Hepatocyte (in vitro differentiated cells): ENCODE measurements at regions not wholly inside any gene's neighbourhood (a gene's known extent, or its start where the extent isn't known, plus 50 kb on each side); places are given as distances from the start of the nearest gene placed in this dataset.

Source experiments
- DNase-seq: peaks from one replicate; pipeline ENCODE4 v3.0.0-alpha.2; 2016; ENCODE audit warnings: low spot score
- H2AFZ ChIP-seq: fragments of 200-600 bp; sonication (generic); 2 replicates; pipeline ENCODE4 v1.6.0; 2016; ENCODE audit warnings: antibody characterized with exemption, mild to moderate bottlenecking
- H3K27ac ChIP-seq: fragments of 200-600 bp; sonication (generic); 2 replicates; pipeline ENCODE4 v1.5.1; 2016; ENCODE audit warnings: mild to moderate bottlenecking
- H3K27me3 ChIP-seq: fragments of 200-600 bp; sonication (generic); 2 replicates; pipeline ENCODE4 v1.6.1; 2016
- H3K36me3 ChIP-seq: fragments of 200-600 bp; sonication (generic); replicated peaks from 2 replicates; pipeline ENCODE4 v1.5.1; 2016; ENCODE audit warnings: low read depth; ENCODE audit not compliant: insufficient read depth
- H3K4me1 ChIP-seq: fragments of 200-600 bp; sonication (generic); 2 replicates; pipeline ENCODE4 v1.5.1; 2016; ENCODE audit warnings: mild to moderate bottlenecking, moderate library complexity; ENCODE audit not compliant: insufficient read depth
- H3K4me2 ChIP-seq: fragments of 200-600 bp; sonication (generic); 2 replicates; pipeline ENCODE4 v1.6.0; 2016
- H3K4me3 ChIP-seq: fragments of 200-600 bp; sonication (generic); 2 replicates; pipeline ENCODE4 v1.5.1; 2016; ENCODE audit warnings: mild to moderate bottlenecking
- H3K79me2 ChIP-seq: fragments of 200-600 bp; sonication (generic); 2 replicates; pipeline ENCODE4 v1.6.0; 2017; ENCODE audit warnings: mild to moderate bottlenecking
- H3K9me2 ChIP-seq: fragments of 200-600 bp; sonication (generic); replicated peaks from 2 replicates; pipeline ENCODE4 v1.6.0; 2017; ENCODE audit warnings: mild to moderate bottlenecking; ENCODE audit not compliant: insufficient read depth
- H3K9me3 ChIP-seq: fragments of 200-600 bp; sonication (generic); 2 replicates; pipeline ENCODE4 v1.5.1; 2016; ENCODE audit warnings: low read depth, mild to moderate bottlenecking
- H4K20me1 ChIP-seq: fragments of 200-600 bp; sonication (generic); 2 replicates; pipeline ENCODE4 v1.6.0; 2016; ENCODE audit warnings: mild to moderate bottlenecking; ENCODE audit not compliant: insufficient read depth, poor library complexity, severe bottlenecking
- EZH2 ChIP-seq: fragments of 200-600 bp; sonication (generic); IDR thresholded peaks from 2 replicates; pipeline ENCODE4 v1.6.1; 2016; ENCODE audit warnings: antibody characterized with exemption, mild to moderate bottlenecking, borderline replicate concordance
- EZH2phosphoT487 ChIP-seq: fragments of 200-600 bp; sonication (generic); IDR thresholded peaks from one replicate; pipeline ENCODE4 v1.6.1; 2018; ENCODE audit warnings: antibody characterized with exemption, mild to moderate bottlenecking, low read depth, moderate library complexity; ENCODE audit not compliant: unreplicated experiment, severe bottlenecking
- WGBS: methylation state at CpG from one replicate; pipeline ENCODE4 v1.1.6; 2016; ENCODE audit warnings: low lambda C conversion rate; ENCODE audit errors: missing lambda C conversion rate; 5-methylcytosine and 5-hydroxymethylcytosine counted together
- TF ChIP-seq, protein P1 (sequence below): fragments of 200-600 bp; sonication (generic); IDR thresholded peaks from 2 replicates; pipeline ENCODE4 v1.5.1; 2016; ENCODE audit warnings: antibody characterized with exemption, mild to moderate bottlenecking; ENCODE audit not compliant: poor library complexity

DNA sequence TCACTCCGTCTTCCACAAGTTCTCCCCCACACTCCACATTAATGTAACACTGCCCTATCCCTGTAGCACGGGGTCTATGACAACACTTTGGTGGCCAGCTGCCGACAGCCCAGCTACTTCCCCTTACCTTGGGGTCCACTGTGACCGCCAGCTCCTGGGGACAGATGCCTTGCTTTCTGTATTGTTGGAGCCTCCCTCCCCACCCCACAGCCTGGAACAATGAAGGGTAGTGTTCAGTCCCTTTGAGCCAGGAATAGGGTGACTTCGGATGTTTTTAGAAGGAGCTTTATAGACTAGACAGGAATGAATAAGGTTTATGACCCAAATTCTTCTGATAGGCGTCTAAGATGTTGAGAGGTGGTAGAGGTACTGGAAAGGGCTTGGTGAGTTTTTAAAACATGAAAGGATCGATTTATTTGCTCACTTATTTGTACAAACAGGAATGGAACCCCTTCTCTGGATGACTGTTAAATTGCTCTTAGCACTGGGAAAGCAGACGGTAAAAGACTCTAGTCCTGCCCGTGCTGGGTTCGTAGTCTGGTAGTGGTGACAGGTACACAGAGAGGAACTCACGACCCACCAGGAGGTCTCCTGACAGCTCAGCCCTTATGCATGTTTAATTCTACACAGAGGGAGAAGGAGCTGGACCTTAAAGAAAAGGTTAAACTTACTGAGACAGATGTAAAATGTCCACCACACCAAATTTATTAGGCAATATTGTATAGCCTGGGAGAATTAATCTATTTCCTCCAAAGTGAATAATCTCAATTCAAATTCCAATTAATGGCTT lies 90.9 kb downstream of the MYCN start:
- no peaks in the 10 kb centered on the region for H3K36me3 ChIP-seq
- H3K9me3 ChIP-seq: no peaks in the 10 kb centered on the region
- WGBS: 63% methylated on average over 11 of the region's 11 CpGs
- no peaks in the 10 kb centered on the region for H3K79me2 ChIP-seq
- TF ChIP-seq, protein P1, sequence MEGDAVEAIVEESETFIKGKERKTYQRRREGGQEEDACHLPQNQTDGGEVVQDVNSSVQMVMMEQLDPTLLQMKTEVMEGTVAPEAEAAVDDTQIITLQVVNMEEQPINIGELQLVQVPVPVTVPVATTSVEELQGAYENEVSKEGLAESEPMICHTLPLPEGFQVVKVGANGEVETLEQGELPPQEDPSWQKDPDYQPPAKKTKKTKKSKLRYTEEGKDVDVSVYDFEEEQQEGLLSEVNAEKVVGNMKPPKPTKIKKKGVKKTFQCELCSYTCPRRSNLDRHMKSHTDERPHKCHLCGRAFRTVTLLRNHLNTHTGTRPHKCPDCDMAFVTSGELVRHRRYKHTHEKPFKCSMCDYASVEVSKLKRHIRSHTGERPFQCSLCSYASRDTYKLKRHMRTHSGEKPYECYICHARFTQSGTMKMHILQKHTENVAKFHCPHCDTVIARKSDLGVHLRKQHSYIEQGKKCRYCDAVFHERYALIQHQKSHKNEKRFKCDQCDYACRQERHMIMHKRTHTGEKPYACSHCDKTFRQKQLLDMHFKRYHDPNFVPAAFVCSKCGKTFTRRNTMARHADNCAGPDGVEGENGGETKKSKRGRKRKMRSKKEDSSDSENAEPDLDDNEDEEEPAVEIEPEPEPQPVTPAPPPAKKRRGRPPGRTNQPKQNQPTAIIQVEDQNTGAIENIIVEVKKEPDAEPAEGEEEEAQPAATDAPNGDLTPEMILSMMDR: no peak
- no peak for TF ChIP-seq EZH2
- TF ChIP-seq EZH2phosphoT487: no peak
- H3K4me3 ChIP-seq: no peak overlapping the region
- no peaks in the 10 kb centered on the region for H3K27me3 ChIP-seq
- H4K20me1 ChIP-seq: no peaks in the 10 kb centered on the region
- no peaks in the 10 kb centered on the region for H3K4me1 ChIP-seq
- no peak overlapping the region for H2AFZ ChIP-seq
- no peak overlapping the region for H3K27ac ChIP-seq
- no peak overlapping the region for H3K4me2 ChIP-seq
- DNase-seq: no peak
- H3K9me2 ChIP-seq: no peaks in the 10 kb centered on the region

DNA sequence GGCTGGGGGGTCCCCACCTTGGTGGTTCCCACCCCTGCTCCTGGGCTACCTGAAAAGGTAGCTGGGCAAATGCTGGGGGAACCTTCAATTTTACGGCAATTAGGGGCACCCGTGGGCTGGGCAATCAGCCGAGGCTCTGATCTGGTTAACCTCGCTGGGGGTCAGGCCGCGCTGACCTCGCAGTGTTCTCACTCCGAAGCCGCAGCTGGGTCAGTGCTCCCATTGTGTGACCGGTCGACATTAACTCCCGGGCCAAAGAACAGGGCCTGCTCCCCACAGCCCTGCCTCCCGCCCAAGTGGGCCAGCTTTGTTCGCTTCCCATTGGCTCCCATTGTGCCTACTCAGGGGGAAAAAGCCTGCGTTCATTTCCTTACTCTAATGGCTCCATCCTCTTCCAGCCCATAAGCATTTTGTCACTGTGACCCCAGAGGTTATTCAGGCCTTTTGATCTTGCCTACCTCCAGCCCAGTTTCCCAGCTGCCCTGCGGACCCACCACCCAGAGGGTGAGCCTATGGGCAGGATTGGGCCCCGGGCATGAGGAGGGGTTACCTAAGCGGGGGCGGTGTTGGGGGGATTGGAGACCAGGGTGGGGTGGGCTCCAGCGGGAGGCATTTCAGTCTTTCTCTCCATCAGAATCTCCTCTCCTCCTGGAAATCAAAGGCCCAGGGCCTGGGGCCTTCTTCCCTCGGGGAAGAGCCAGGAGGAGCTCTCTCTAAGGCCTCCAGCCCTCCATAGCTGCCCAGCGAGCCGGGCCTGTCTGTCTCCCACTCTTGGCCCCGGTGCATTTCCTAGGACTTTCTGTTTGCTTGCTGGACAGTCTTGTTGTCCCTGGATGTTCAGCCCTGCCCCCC lies 90.1 kb downstream of the MYCN start:
- no peak overlapping the region for H3K4me2 ChIP-seq
- TF ChIP-seq EZH2phosphoT487 (no peak), EZH2 (no peak)
- TF ChIP-seq, protein P1: no peak
- no peaks in the 10 kb centered on the region for H3K79me2 ChIP-seq
- no peaks in the 10 kb centered on the region for H3K9me3 ChIP-seq
- H3K4me1 ChIP-seq: no peaks in the 10 kb centered on the region
- 92% methylated on average over 17 of the region's 24 CpGs for WGBS
- H3K27ac ChIP-seq: no peak overlapping the region
- H4K20me1 ChIP-seq: no peaks in the 10 kb centered on the region
- no peaks in the 10 kb centered on the region for H3K27me3 ChIP-seq
- H3K36me3 ChIP-seq: no peaks in the 10 kb centered on the region
- H3K4me3 ChIP-seq: no peak overlapping the region
- no peaks in the 10 kb centered on the region for H3K9me2 ChIP-seq
- H2AFZ ChIP-seq: no peak overlapping the region
- no peak for DNase-seq

DNA sequence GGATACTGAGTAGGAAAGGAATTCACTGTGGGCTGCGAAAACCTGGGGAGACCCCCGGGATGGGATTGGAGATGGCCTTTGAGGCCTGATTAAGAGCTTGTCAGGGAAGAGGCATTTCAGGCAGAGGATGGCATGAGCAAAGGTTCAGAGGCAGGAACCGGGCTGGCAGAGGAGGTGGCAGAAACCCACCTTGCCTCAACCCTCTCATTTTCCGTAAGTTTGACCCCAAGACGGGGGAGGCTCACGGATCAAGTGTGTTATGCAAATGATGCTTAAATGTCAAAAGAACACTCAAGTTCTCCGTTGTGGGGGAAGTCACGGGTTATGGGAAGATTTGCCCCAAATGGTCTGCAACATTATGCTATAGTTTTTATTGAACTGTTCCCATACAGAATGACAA lies 88.3 kb downstream of the MYCN start:
- H3K9me2 ChIP-seq: no peaks in the 10 kb centered on the region
- WGBS: 94% methylated on average over 8 of the region's 8 CpGs

More for the DNA sequence above, 88.3 kb downstream of the MYCN start:
- no peaks in the 10 kb centered on the region for H3K9me3 ChIP-seq
- H3K4me1 ChIP-seq: no peaks in the 10 kb centered on the region
- H3K4me3 ChIP-seq: no peak overlapping the region
- H2AFZ ChIP-seq: no peak overlapping the region
- TF ChIP-seq EZH2 (no peak), EZH2phosphoT487 (no peak)
- TF ChIP-seq, protein P1: no peak
- no peaks in the 10 kb centered on the region for H3K79me2 ChIP-seq
- no peak overlapping the region for H3K4me2 ChIP-seq
- no peak overlapping the region for H3K27ac ChIP-seq
- H4K20me1 ChIP-seq: no peaks in the 10 kb centered on the region
- H3K36me3 ChIP-seq: no peaks in the 10 kb centered on the region
- DNase-seq: no peak
- no peaks in the 10 kb centered on the region for H3K27me3 ChIP-seq
